ENCODE measurements at regions not wholly inside any gene's neighbourhood (a gene's known extent, or its start where the extent isn't known, plus 50 kb on each side); places are given as distances from the start of the nearest gene placed in this dataset.

- Mint-ChIP-seq H3K9me3 (ENCODE audit: unreplicated experiment) (no peaks in the 10 kb centered on the region), H3K4me3 (ENCODE audit: unreplicated experiment) (no peak overlapping the region), H3K27me3 (ENCODE audit: insufficient read depth, unreplicated experiment) (no peaks in the 10 kb centered on the region), H3K4me1 (ENCODE audit: low read depth, unreplicated experiment) (peaks cover 14% of the 10 kb centered on the region), H3K27ac (ENCODE audit: unreplicated experiment) (no peak overlapping the region), H3K36me3 (ENCODE audit: insufficient read depth, unreplicated experiment) (no peaks in the 10 kb centered on the region)
- Histone ChIP-seq H3K9me3 (no peaks in the 10 kb centered on the region), H3K27me3 (replicated peaks; ENCODE audit: control insufficient read depth, insufficient read depth, low read length) (no peaks in the 10 kb centered on the region), H3K4me1 (no peaks in the 10 kb centered on the region), H3K4me3 (ENCODE audit: low read depth, low read length) (no peak overlapping the region), H3K36me3 (ENCODE audit: control insufficient read depth, insufficient read depth, low read length) (no peaks in the 10 kb centered on the region)
- TF ChIP-seq CTCF (IDR thresholded peaks at IDR 0.05; ENCODE audit: insufficient read depth in 1 of 2, low read depth in 1 of 2, low read length in 1 of 2, severe bottlenecking in 1 of 2, unreplicated experiment in 1 of 2), result no peak
- intact Hi-C loops (cut with micrococcal nuclease; ENCODE audit: unreplicated experiment), result no loop called here
- no peak for DNase-seq
- ChIA-PET POLR2A (no interaction called here), CTCF (no interaction called here)
- no TSS peak for BruUV-seq (replicated peaks)
These were observed 113.5 kb upstream of the SGK1 start for GRCh38 chr6:134431421-134431859.

- intact Hi-C loops (cut with micrococcal nuclease; ENCODE audit: unreplicated experiment), result no loop called here
- no peak for TF ChIP-seq CTCF (IDR thresholded peaks at IDR 0.05; ENCODE audit: insufficient read depth in 1 of 2, low read depth in 1 of 2, low read length in 1 of 2, severe bottlenecking in 1 of 2, unreplicated experiment in 1 of 2)
- Mint-ChIP-seq H3K27ac (ENCODE audit: unreplicated experiment) (no peak overlapping the region), H3K9me3 (ENCODE audit: unreplicated experiment) (no peaks in the 10 kb centered on the region), H3K4me1 (ENCODE audit: low read depth, unreplicated experiment) (peaks cover 7% of the 10 kb centered on the region), H3K4me3 (ENCODE audit: unreplicated experiment) (no peak overlapping the region), H3K36me3 (ENCODE audit: insufficient read depth, unreplicated experiment) (no peaks in the 10 kb centered on the region), H3K27me3 (ENCODE audit: insufficient read depth, unreplicated experiment) (no peaks in the 10 kb centered on the region)
- no peaks in the 10 kb centered on the region for H3K27me3 ChIP-seq (replicated peaks; ENCODE audit: control insufficient read depth, insufficient read depth, low read length)
- H3K36me3 ChIP-seq (ENCODE audit: control insufficient read depth, insufficient read depth, low read length), result no peaks in the 10 kb centered on the region
- CTCF ChIA-PET, result no interaction called here
- DNase-seq, result no peak
- H3K9me3 ChIP-seq, result no peaks in the 10 kb centered on the region
- POLR2A ChIA-PET, result no interaction called here
- no TSS peak for BruUV-seq (replicated peaks)
- no peak overlapping the region for H3K4me3 ChIP-seq (ENCODE audit: low read depth, low read length)
- H3K4me1 ChIP-seq, result no peaks in the 10 kb centered on the region
These were observed 112.0 kb upstream of the SGK1 start for GRCh38 chr6:134429861-134430380.

GRCh38 chr6:134427721-134428120 is 109.8 kb upstream of the SGK1 start:
- intact Hi-C loops (cut with micrococcal nuclease; ENCODE audit: unreplicated experiment), result no loop called here
- Histone ChIP-seq H3K4me1 (0 out of 2 replicates have a peak, but pooled peaks cover under 1% of the 10 kb centered on the region), H3K9me3 (no peaks in the 10 kb centered on the region), H3K36me3 (ENCODE audit: control insufficient read depth, insufficient read depth, low read length) (no peaks in the 10 kb centered on the region), H3K4me3 (ENCODE audit: low read depth, low read length) (no peak overlapping the region), H3K27me3 (replicated peaks; ENCODE audit: control insufficient read depth, insufficient read depth, low read length) (no peaks in the 10 kb centered on the region)
- H3K36me3 Mint-ChIP-seq (ENCODE audit: insufficient read depth, unreplicated experiment), result no peaks in the 10 kb centered on the region
- H3K27ac Mint-ChIP-seq (ENCODE audit: unreplicated experiment), result no peak overlapping the region
- no TSS peak for BruUV-seq (replicated peaks)
- TF ChIP-seq CTCF (IDR thresholded peaks at IDR 0.05; ENCODE audit: insufficient read depth in 1 of 2, low read depth in 1 of 2, low read length in 1 of 2, severe bottlenecking in 1 of 2, unreplicated experiment in 1 of 2), result no peak
- no peaks in the 10 kb centered on the region for H3K9me3 Mint-ChIP-seq (ENCODE audit: unreplicated experiment)
- no peak for DNase-seq
- H3K27me3 Mint-ChIP-seq (ENCODE audit: insufficient read depth, unreplicated experiment), result no peaks in the 10 kb centered on the region
- no peak overlapping the region for H3K4me3 Mint-ChIP-seq (ENCODE audit: unreplicated experiment)
- H3K4me1 Mint-ChIP-seq (ENCODE audit: low read depth, unreplicated experiment), result peaks cover 12% of the 10 kb centered on the region
- POLR2A ChIA-PET, result interaction anchor here (0.6 kb wide), 1 partner anchor 94 kb away, joined by 4 read pairs; no protein-coding TSS in a partner anchor
- CTCF ChIA-PET, result no interaction called here

All from Caco-2 (cell line).